GM12878 (cell line): ENCODE measurements at regions not wholly inside any gene's neighbourhood (a gene's known extent, or its start where the extent isn't known, plus 50 kb on each side); places are given as distances from the start of the nearest gene placed in this dataset.

Experiments
- ATAC-seq: fragments of 200-7000 bp; cut with Tn5 transposase; 3 replicates; pipeline ENCODE4 v1.9.1; 2020; ENCODE audit warnings: mild to moderate bottlenecking, moderate library complexity
- BruUV-seq: library from RNA; stranded (reverse); fragments of 400-500 nt; replicated peaks from 2 replicates; lab custom pipeline; 2021; lab: Mats Ljungman, UMichigan
- CTCF ChIA-PET: fragments of 300-600 bp; sonication (Branson Sonifier 250); formaldehyde crosslinking; extraction: SDS; loops from one replicate; lab custom pipeline; 2021; ENCODE audit warnings: inconsistent platforms; lab: Yijun Ruan, JAX
- POLR2A ChIA-PET: fragments of 350-600 bp; formaldehyde crosslinking; extraction: SDS; loops from one replicate; lab custom pipeline; 2021; ENCODE audit warnings: inconsistent platforms; lab: Charles Lee
- RAD21 ChIA-PET: fragments of 300-600 bp; sonication (Branson Sonifier 250); formaldehyde crosslinking; loops from one replicate; lab custom pipeline; 2023; ENCODE audit warnings: antibody characterized with exemption; ENCODE audit not compliant: unreplicated experiment; lab: Charles Lee
- SMC1A ChIA-PET: fragments of 300-600 bp; sonication (Branson Sonifier 250); formaldehyde crosslinking; loops from one replicate; lab custom pipeline; 2023; ENCODE audit not compliant: unreplicated experiment, uncharacterized antibody; lab: Charles Lee
- DNase-seq: peaks from one replicate; pipeline ENCODE4 v3.0.0-alpha.2; 2011; ENCODE audit warnings: low read depth, low spot score
- FAIRE-seq: peaks from 3 replicates; lab custom pipeline; 2011; peaks lifted over from hg19 to GRCh38; lab: Jason Lieb, UNC
- H2AFZ ChIP-seq: 2 replicates; pipeline ENCODE4 v1.6.0; 2011; ENCODE audit warnings: low read depth, low read length, control low read depth; ENCODE audit not compliant: control insufficient read depth
- H3K27ac ChIP-seq: 2 replicates; pipeline ENCODE4 v1.5.1; 2011; ENCODE audit warnings: control low read depth; ENCODE audit not compliant: control insufficient read depth, insufficient read depth
- H3K27me3 ChIP-seq, 2 experiments: replicated peaks in 1 of 2; 2 replicates each; pipeline versions ENCODE4 v1.6.0 to v1.6.1; 2011; ENCODE audit warnings: low read length in 1 of 2; ENCODE audit not compliant: control insufficient read depth in 2 of 2, insufficient read depth in 2 of 2
- H3K36me3 ChIP-seq, 2 experiments: 2 replicates each; pipeline ENCODE4 v1.5.1; 2011; ENCODE audit warnings: low read length in 1 of 2; ENCODE audit not compliant: control insufficient read depth in 2 of 2, insufficient read depth in 2 of 2
- H3K4me1 ChIP-seq: 2 replicates; pipeline ENCODE4 v1.6.1; 2011; ENCODE audit warnings: mild to moderate bottlenecking, low read length, moderate library complexity, mixed read lengths; ENCODE audit not compliant: control insufficient read depth, insufficient read depth
- H3K4me2 ChIP-seq: 2 replicates; pipeline ENCODE4 v1.6.0; 2011; ENCODE audit warnings: control low read depth; ENCODE audit not compliant: control insufficient read depth, insufficient read depth
- H3K4me3 ChIP-seq: fragments of 200-600 bp; sonication (generic); 2 replicates; pipeline ENCODE4 v1.5.1; 2016
- H3K79me2 ChIP-seq: 2 replicates; pipeline ENCODE4 v1.6.0; 2011; ENCODE audit warnings: low read length; ENCODE audit not compliant: control insufficient read depth, insufficient read depth
- H3K9ac ChIP-seq: 2 replicates; pipeline ENCODE4 v1.8.0; 2011; ENCODE audit warnings: low read length, control low read depth, mixed read lengths; ENCODE audit not compliant: control insufficient read depth, insufficient read depth
- H3K9me3 ChIP-seq: replicated peaks from 3 replicates; pipeline ENCODE4 v1.5.1; 2011; ENCODE audit warnings: mild to moderate bottlenecking, low read length; ENCODE audit not compliant: control insufficient read depth, insufficient read depth
- H4K20me1 ChIP-seq: 2 replicates; pipeline ENCODE4 v1.6.0; 2011; ENCODE audit not compliant: control insufficient read depth, insufficient read depth
- E2F4 ChIP-seq: IDR thresholded peaks from 2 replicates; pipeline ENCODE4 v1.6.1; 2012; ENCODE audit warnings: low read depth, low read length, improper control_type of control experiment
- HDAC2 ChIP-seq: fragments of 200-600 bp; sonication (generic); IDR thresholded peaks from 2 replicates; pipeline ENCODE4 v1.6.1; 2017
- MEF2B ChIP-seq: fragments of 450-650 bp; IDR thresholded peaks from 2 replicates; pipeline ENCODE4 v1.6.1; 2018; ENCODE audit warnings: mild to moderate bottlenecking, moderate library complexity; ENCODE audit not compliant: partially characterized antibody, poor library complexity, severe bottlenecking
- SUPT20H ChIP-seq: IDR thresholded peaks from 2 replicates; pipeline ENCODE4 v1.6.1; 2011; ENCODE audit warnings: low read depth, mild to moderate bottlenecking, low read length, moderate library complexity, borderline replicate concordance; ENCODE audit not compliant: control insufficient read depth
- USF2 ChIP-seq: IDR thresholded peaks from 2 replicates; pipeline ENCODE4 v1.6.1; 2011; ENCODE audit warnings: low read depth, low read length, improper control_type of control experiment, borderline replicate concordance
- ZNF24 ChIP-seq: fragments of 450-650 bp; IDR thresholded peaks from 2 replicates; pipeline ENCODE4 v1.6.1; 2017; ENCODE audit warnings: antibody characterized with exemption, mild to moderate bottlenecking
- ZSCAN29 ChIP-seq: fragments of 450-650 bp; IDR thresholded peaks from 2 replicates; pipeline ENCODE4 v1.6.1; 2017; ENCODE audit warnings: mild to moderate bottlenecking, moderate library complexity
- in situ Hi-C: fragments of 300-500 bp; cut with MboI; formaldehyde crosslinking; loops from 9 replicates; pipeline ENCODE4 v1.14.3; 2018; ENCODE audit warnings: mixed read lengths
- intact Hi-C: fragments of 100-400 bp; cut with micrococcal nuclease; formaldehyde crosslinking; loops from one replicate; pipeline ENCODE4 v1.14.2; 2022; ENCODE audit not compliant: unreplicated experiment
- TF ChIP-seq, protein P1 (sequence below): fragments of 450-650 bp; IDR thresholded peaks from 2 replicates; pipeline ENCODE4 v1.6.1; 2017; ENCODE audit warnings: mild to moderate bottlenecking
- TF ChIP-seq, protein P2 (sequence below): fragments of 450-650 bp; IDR thresholded peaks from 2 replicates; pipeline ENCODE4 v1.6.1; 2017; ENCODE audit warnings: mild to moderate bottlenecking, moderate library complexity
- TF ChIP-seq, protein P3 (sequence below), 3 experiments: IDR thresholded peaks in 2 of 3; conservative IDR thresholded peaks in 1 of 3; 2 replicates each; pipeline ENCODE4 v1.5.1; 2011; ENCODE audit warnings: low read depth in 3 of 3, low read length in 3 of 3, mild to moderate bottlenecking in 3 of 3, control low read depth in 2 of 3, moderate library complexity in 2 of 3, inconsistent platforms in 1 of 3, mixed read lengths in 1 of 3; ENCODE audit not compliant: control insufficient read depth in 2 of 3, insufficient read depth in 1 of 3; ENCODE audit errors: extremely low read depth in 1 of 3
- TF ChIP-seq, protein P4 (sequence below): IDR thresholded peaks from 2 replicates; pipeline ENCODE4 v1.6.1; 2012; ENCODE audit warnings: low read length, inconsistent platforms

GRCh38 chr1:115463347-115463746 is 125.3 kb upstream of the NGF start:
- Histone ChIP-seq H3K9me3 (no peaks in the 10 kb centered on the region), H3K4me2 (no peak overlapping the region)
- CTCF ChIA-PET = interaction anchor here (1.0 to 1.1 kb wide), 2 partner anchors 324 to 325 kb away, joined by 3 to 4 read pairs; no protein-coding TSS in a partner anchor

More at GRCh38 chr1:115463347-115463746, 125.3 kb upstream of the NGF start:
- Histone ChIP-seq H3K27me3 (no peaks in the 10 kb centered on the region; a peak in 1 of 4 replicates), H2AFZ (no peak overlapping the region), H3K27ac (no peak overlapping the region), H3K4me1 (no peaks in the 10 kb centered on the region), H3K36me3 (no peaks in the 10 kb centered on the region), H3K9ac (no peak overlapping the region), H3K79me2 (no peaks in the 10 kb centered on the region), H4K20me1 (no peaks in the 10 kb centered on the region), H3K4me3 (no peak overlapping the region)
- TF ChIP-seq MEF2B (no peak), USF2 (no peak), SUPT20H (no peak), ZSCAN29 (no peak), HDAC2 (no peak), ZNF24 (no peak), E2F4 (no peak)
- TF ChIP-seq, protein P1, sequence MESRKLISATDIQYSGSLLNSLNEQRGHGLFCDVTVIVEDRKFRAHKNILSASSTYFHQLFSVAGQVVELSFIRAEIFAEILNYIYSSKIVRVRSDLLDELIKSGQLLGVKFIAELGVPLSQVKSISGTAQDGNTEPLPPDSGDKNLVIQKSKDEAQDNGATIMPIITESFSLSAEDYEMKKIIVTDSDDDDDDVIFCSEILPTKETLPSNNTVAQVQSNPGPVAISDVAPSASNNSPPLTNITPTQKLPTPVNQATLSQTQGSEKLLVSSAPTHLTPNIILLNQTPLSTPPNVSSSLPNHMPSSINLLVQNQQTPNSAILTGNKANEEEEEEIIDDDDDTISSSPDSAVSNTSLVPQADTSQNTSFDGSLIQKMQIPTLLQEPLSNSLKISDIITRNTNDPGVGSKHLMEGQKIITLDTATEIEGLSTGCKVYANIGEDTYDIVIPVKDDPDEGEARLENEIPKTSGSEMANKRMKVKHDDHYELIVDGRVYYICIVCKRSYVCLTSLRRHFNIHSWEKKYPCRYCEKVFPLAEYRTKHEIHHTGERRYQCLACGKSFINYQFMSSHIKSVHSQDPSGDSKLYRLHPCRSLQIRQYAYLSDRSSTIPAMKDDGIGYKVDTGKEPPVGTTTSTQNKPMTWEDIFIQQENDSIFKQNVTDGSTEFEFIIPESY = no peak
- TF ChIP-seq, protein P2, sequence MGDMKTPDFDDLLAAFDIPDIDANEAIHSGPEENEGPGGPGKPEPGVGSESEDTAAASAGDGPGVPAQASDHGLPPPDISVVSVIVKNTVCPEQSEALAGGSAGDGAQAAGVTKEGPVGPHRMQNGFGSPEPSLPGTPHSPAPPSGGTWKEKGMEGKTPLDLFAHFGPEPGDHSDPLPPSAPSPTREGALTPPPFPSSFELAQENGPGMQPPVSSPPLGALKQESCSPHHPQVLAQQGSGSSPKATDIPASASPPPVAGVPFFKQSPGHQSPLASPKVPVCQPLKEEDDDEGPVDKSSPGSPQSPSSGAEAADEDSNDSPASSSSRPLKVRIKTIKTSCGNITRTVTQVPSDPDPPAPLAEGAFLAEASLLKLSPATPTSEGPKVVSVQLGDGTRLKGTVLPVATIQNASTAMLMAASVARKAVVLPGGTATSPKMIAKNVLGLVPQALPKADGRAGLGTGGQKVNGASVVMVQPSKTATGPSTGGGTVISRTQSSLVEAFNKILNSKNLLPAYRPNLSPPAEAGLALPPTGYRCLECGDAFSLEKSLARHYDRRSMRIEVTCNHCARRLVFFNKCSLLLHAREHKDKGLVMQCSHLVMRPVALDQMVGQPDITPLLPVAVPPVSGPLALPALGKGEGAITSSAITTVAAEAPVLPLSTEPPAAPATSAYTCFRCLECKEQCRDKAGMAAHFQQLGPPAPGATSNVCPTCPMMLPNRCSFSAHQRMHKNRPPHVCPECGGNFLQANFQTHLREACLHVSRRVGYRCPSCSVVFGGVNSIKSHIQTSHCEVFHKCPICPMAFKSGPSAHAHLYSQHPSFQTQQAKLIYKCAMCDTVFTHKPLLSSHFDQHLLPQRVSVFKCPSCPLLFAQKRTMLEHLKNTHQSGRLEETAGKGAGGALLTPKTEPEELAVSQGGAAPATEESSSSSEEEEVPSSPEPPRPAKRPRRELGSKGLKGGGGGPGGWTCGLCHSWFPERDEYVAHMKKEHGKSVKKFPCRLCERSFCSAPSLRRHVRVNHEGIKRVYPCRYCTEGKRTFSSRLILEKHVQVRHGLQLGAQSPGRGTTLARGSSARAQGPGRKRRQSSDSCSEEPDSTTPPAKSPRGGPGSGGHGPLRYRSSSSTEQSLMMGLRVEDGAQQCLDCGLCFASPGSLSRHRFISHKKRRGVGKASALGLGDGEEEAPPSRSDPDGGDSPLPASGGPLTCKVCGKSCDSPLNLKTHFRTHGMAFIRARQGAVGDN = no peak
- TF ChIP-seq, protein P3, sequence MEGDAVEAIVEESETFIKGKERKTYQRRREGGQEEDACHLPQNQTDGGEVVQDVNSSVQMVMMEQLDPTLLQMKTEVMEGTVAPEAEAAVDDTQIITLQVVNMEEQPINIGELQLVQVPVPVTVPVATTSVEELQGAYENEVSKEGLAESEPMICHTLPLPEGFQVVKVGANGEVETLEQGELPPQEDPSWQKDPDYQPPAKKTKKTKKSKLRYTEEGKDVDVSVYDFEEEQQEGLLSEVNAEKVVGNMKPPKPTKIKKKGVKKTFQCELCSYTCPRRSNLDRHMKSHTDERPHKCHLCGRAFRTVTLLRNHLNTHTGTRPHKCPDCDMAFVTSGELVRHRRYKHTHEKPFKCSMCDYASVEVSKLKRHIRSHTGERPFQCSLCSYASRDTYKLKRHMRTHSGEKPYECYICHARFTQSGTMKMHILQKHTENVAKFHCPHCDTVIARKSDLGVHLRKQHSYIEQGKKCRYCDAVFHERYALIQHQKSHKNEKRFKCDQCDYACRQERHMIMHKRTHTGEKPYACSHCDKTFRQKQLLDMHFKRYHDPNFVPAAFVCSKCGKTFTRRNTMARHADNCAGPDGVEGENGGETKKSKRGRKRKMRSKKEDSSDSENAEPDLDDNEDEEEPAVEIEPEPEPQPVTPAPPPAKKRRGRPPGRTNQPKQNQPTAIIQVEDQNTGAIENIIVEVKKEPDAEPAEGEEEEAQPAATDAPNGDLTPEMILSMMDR (IDR thresholded peaks at IDR 0.05 in 2 of 3, conservative IDR thresholded peaks at IDR 0.05 in 1 of 3; ENCODE audit: control insufficient read depth in 2 of 3, extremely low read depth in 1 of 3, insufficient read depth in 1 of 3, low read depth in 3 of 3, low read length in 3 of 3) = no peak
- TF ChIP-seq, protein P4, sequence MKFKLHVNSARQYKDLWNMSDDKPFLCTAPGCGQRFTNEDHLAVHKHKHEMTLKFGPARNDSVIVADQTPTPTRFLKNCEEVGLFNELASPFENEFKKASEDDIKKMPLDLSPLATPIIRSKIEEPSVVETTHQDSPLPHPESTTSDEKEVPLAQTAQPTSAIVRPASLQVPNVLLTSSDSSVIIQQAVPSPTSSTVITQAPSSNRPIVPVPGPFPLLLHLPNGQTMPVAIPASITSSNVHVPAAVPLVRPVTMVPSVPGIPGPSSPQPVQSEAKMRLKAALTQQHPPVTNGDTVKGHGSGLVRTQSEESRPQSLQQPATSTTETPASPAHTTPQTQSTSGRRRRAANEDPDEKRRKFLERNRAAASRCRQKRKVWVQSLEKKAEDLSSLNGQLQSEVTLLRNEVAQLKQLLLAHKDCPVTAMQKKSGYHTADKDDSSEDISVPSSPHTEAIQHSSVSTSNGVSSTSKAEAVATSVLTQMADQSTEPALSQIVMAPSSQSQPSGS = no peak
- RAD21 ChIA-PET = no interaction called here
- SMC1A ChIA-PET = no interaction called here
- DNase-seq (no peak), FAIRE-seq (no peak), ATAC-seq (no peak)
- intact Hi-C loops (no loop called here), in situ Hi-C loops (no loop called here)
- BruUV-seq = no TSS peak
- POLR2A ChIA-PET = no interaction called here
